ENCODE measurements at regions not wholly inside any gene's neighbourhood (a gene's known extent, or its start where the extent isn't known, plus 50 kb on each side); places are given as distances from the start of the nearest gene placed in this dataset.

GRCh38 chr4:181168011-181168805 is 1075.0 kb upstream of the TENM3 start:
- intact Hi-C loops (cut with DNase I), result no loop called here
- 63 to 72% methylated on average over 8 of the region's 8 CpGs for whole genome bisulfite sequencing, 2 donors

GRCh38 chr4:181173046-181173445 is 1070.2 kb upstream of the TENM3 start:
- no peak for ATAC-seq
- no peak overlapping the region for H3K27ac ChIP-seq
- TF ChIP-seq CTCF (IDR thresholded peaks at IDR 0.05), result no peak
- no peaks in the 10 kb centered on the region for H3K36me3 ChIP-seq (replicated peaks in 1 of 2; ENCODE audit: insufficient read depth in 1 of 2, low read depth in 2 of 2)
- 53 to 74% methylated on average over 5 of the region's 5 CpGs for WGBS, 2 donors
- no peaks in the 10 kb centered on the region for H3K27me3 ChIP-seq
- H3K4me1 ChIP-seq, result no peaks in the 10 kb centered on the region
- intact Hi-C loops (cut with DNase I), result no loop called here
- no peaks in the 10 kb centered on the region for H3K9me3 ChIP-seq
- DNase-seq, result no peak
- no peak overlapping the region for H3K4me3 ChIP-seq

More at GRCh38 chr4:181168011-181168805, 1075.0 kb upstream of the TENM3 start:
- Histone ChIP-seq H3K9me3 (no peaks in the 10 kb centered on the region), H3K36me3 (replicated peaks in 1 of 2; ENCODE audit: insufficient read depth in 1 of 2, low read depth in 2 of 2) (no peaks in the 10 kb centered on the region), H3K4me3 (no peak overlapping the region), H3K27me3 (no peaks in the 10 kb centered on the region), H3K4me1 (no peaks in the 10 kb centered on the region), H3K27ac (no peak overlapping the region)
- ATAC-seq (no peak), DNase-seq (no peak)
- TF ChIP-seq CTCF (IDR thresholded peaks at IDR 0.05) (no peak), POLR2A (IDR thresholded peaks at IDR 0.05) (no peak)

GRCh38 chr4:181176306-181176705 is 1066.9 kb upstream of the TENM3 start:
- no peaks in the 10 kb centered on the region for H3K9me3 ChIP-seq
- no peaks in the 10 kb centered on the region for H3K36me3 ChIP-seq (replicated peaks in 1 of 2; ENCODE audit: insufficient read depth in 1 of 2, low read depth in 2 of 2)
- TF ChIP-seq POLR2A (IDR thresholded peaks at IDR 0.05) (no peak), CTCF (IDR thresholded peaks at IDR 0.05) (no peak)
- intact Hi-C loops (cut with DNase I), result no loop called here
- ATAC-seq (no peak), DNase-seq (no peak)
- no peak overlapping the region for H3K27ac ChIP-seq
- H3K27me3 ChIP-seq, result no peaks in the 10 kb centered on the region
- H3K4me3 ChIP-seq, result no peak overlapping the region
- H3K4me1 ChIP-seq, result no peaks in the 10 kb centered on the region
- 59 to 60% methylated on average over 6 of the region's 6 CpGs for WGBS, 2 donors

- H3K36me3 ChIP-seq (replicated peaks in 1 of 2; ENCODE audit: insufficient read depth in 1 of 2, low read depth in 2 of 2), result no peaks in the 10 kb centered on the region
- TF ChIP-seq CTCF (IDR thresholded peaks at IDR 0.05), result no peak
- H3K27ac ChIP-seq, result no peak overlapping the region
- H3K27me3 ChIP-seq, result no peaks in the 10 kb centered on the region
- WGBS, 2 donors, result 25 to 30% methylated on average over 1 of the region's 1 CpG
- H3K4me1 ChIP-seq, result no peaks in the 10 kb centered on the region
- no peak overlapping the region for H3K4me3 ChIP-seq
- no peaks in the 10 kb centered on the region for H3K9me3 ChIP-seq
- DNase-seq (no peak), ATAC-seq (no peak)
- intact Hi-C loops (cut with DNase I), result no loop called here
Observed at GRCh38 chr4:181181331-181181730, 1061.9 kb upstream of the TENM3 start.

GRCh38 chr4:181189751-181190150 is 1053.5 kb upstream of the TENM3 start:
- ATAC-seq (no peak), DNase-seq (no peak)
- Histone ChIP-seq H3K4me3 (no peak overlapping the region), H3K4me1 (no peaks in the 10 kb centered on the region), H3K36me3 (replicated peaks in 1 of 2; ENCODE audit: insufficient read depth in 1 of 2, low read depth in 2 of 2) (no peaks in the 10 kb centered on the region), H3K9me3 (no peaks in the 10 kb centered on the region), H3K27me3 (no peaks in the 10 kb centered on the region), H3K27ac (no peak overlapping the region)
- TF ChIP-seq CTCF (IDR thresholded peaks at IDR 0.05), result no peak
- TF ChIP-seq POLR2A (IDR thresholded peaks at IDR 0.05), result no peak
- intact Hi-C loops (cut with DNase I), result no loop called here
- WGBS, 2 donors, result 49 to 54% methylated on average over 7 of the region's 7 CpGs
